Activated B cell treated with CpG ODN at 0.5 μM for 24 hours (primary cell): ENCODE measurements at regions not wholly inside any gene's neighbourhood (a gene's known extent, or its start where the extent isn't known, plus 50 kb on each side); places are given as distances from the start of the nearest gene placed in this dataset.
"Not testable (repeated sequence)": the region's sequence is repeated elsewhere in the genome, so short reads cannot be mapped to it uniquely, and the experiment has no call there.

Source experiments
- ATAC-seq: fragments of 200-7000 bp; cut with Tn5 transposase; one replicate; pipeline ENCODE4 v1.10.0; 2021; ENCODE audit warnings: low read depth, mild to moderate bottlenecking, moderate library complexity
- CTCF ChIA-PET: fragments of 350-600 bp; sonication (Branson Sonifier 250); formaldehyde crosslinking; loops from one replicate; lab custom pipeline; 2021; ENCODE audit warnings: antibody characterized with exemption; lab: Charles Lee
- POLR2A ChIA-PET: fragments of 350-600 bp; sonication (Branson Sonifier 250); formaldehyde crosslinking; loops from one replicate; lab custom pipeline; 2021; ENCODE audit warnings: antibody characterized with exemption; lab: Charles Lee
- DNase-seq: peaks from one replicate; pipeline ENCODE4 v3.0.0; 2022
- H3K27ac Mint-ChIP-seq: one replicate; pipeline ENCODE4 v1.8.0; 2020; ENCODE audit warnings: mixed read lengths
- H3K27me3 Mint-ChIP-seq: one replicate; pipeline ENCODE4 v1.8.0; 2021; ENCODE audit warnings: mixed read lengths
- H3K36me3 Mint-ChIP-seq: one replicate; pipeline ENCODE4 v1.8.0; 2021; ENCODE audit warnings: low read depth, mixed read lengths
- H3K4me1 Mint-ChIP-seq: one replicate; pipeline ENCODE4 v1.8.0; 2021; ENCODE audit warnings: mixed read lengths
- H3K4me3 Mint-ChIP-seq: one replicate; pipeline ENCODE4 v1.8.0; 2020; ENCODE audit warnings: mild to moderate bottlenecking, mixed read lengths
- H3K9me3 Mint-ChIP-seq: one replicate; pipeline ENCODE4 v1.8.0; 2020; ENCODE audit warnings: mixed read lengths
- intact Hi-C: fragments of 100-400 bp; cut with micrococcal nuclease; formaldehyde crosslinking; loops from one replicate; pipeline ENCODE4 v1.15.1; 2024
- TF ChIP-seq, protein P1 (sequence below): fragments of 200-600 bp; IDR thresholded peaks from one replicate; pipeline ENCODE4 v1.8.0; 2022; ENCODE audit warnings: antibody characterized with exemption, mild to moderate bottlenecking

DNA sequence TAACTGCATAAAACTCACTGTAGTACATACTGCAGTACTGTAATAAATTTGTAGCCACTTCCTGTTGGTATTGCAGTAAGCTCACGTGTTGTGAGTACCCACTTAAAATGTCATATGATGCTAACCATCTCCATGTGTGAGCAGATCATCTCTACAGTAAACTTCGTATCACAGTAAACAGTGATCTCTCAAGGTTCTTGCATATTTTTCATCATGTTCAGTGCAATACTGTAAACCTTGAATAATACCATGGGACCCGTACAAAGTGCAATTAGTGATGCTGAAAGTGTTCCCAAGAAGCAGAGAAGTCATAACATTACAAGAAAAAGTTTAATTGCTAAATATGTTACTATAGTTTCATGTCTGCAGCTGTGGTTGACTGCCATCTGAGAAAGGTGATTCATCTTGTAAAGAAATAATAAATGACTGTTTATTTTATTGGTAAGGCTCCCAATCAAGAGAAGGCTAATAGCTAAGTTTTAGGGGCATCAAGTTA is 253.8 kb upstream of the POU5F2 start:
- Mint-ChIP-seq H3K4me3 (no peak overlapping the region), H3K27ac (no peak overlapping the region), H3K4me1 (peaks cover 7% of the 10 kb centered on the region), H3K9me3 (no peaks in the 10 kb centered on the region), H3K27me3 (no peaks in the 10 kb centered on the region), H3K36me3 (peaks cover 14% of the 10 kb centered on the region)
- no peak for DNase-seq
- ChIA-PET POLR2A (no interaction called here), CTCF (interaction anchor here (0.6 kb wide), 1 partner anchor 23 kb away, joined by 3 read pairs; no protein-coding TSS in a partner anchor)
- intact Hi-C loops, result no loop called here
- no peak for ATAC-seq
- TF ChIP-seq, protein P1, sequence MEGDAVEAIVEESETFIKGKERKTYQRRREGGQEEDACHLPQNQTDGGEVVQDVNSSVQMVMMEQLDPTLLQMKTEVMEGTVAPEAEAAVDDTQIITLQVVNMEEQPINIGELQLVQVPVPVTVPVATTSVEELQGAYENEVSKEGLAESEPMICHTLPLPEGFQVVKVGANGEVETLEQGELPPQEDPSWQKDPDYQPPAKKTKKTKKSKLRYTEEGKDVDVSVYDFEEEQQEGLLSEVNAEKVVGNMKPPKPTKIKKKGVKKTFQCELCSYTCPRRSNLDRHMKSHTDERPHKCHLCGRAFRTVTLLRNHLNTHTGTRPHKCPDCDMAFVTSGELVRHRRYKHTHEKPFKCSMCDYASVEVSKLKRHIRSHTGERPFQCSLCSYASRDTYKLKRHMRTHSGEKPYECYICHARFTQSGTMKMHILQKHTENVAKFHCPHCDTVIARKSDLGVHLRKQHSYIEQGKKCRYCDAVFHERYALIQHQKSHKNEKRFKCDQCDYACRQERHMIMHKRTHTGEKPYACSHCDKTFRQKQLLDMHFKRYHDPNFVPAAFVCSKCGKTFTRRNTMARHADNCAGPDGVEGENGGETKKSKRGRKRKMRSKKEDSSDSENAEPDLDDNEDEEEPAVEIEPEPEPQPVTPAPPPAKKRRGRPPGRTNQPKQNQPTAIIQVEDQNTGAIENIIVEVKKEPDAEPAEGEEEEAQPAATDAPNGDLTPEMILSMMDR, result no peak

DNA sequence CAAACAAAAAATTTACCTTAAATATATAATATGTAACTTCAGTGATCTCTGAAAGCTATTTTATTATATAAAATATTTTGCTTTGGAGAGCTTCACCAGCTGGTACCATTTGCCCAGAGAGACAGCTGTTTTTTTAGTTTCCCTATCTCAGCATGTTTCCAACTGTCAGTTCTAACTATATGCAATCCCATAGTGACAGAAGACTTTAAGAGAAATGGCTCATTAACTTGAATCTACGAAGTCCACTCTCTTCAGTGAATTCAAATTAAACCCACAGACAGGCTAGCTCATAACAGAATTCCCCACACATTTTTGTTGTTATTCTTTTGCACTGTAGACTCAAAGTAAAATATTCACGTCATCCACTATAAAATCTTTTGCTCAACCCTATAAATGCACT is 251.8 kb upstream of the POU5F2 start:
- no peaks in the 10 kb centered on the region for H3K9me3 Mint-ChIP-seq
- intact Hi-C loops, result no loop called here
- ATAC-seq (no peak), DNase-seq (no peak)
- CTCF ChIA-PET, result no interaction called here
- peaks cover 15% of the 10 kb centered on the region for H3K36me3 Mint-ChIP-seq
- H3K27me3 Mint-ChIP-seq, result no peaks in the 10 kb centered on the region
- TF ChIP-seq, protein P1, result no peak
- no peak overlapping the region for H3K4me3 Mint-ChIP-seq
- peaks cover 7% of the 10 kb centered on the region for H3K4me1 Mint-ChIP-seq
- POLR2A ChIA-PET, result no interaction called here
- no peak overlapping the region for H3K27ac Mint-ChIP-seq

DNA sequence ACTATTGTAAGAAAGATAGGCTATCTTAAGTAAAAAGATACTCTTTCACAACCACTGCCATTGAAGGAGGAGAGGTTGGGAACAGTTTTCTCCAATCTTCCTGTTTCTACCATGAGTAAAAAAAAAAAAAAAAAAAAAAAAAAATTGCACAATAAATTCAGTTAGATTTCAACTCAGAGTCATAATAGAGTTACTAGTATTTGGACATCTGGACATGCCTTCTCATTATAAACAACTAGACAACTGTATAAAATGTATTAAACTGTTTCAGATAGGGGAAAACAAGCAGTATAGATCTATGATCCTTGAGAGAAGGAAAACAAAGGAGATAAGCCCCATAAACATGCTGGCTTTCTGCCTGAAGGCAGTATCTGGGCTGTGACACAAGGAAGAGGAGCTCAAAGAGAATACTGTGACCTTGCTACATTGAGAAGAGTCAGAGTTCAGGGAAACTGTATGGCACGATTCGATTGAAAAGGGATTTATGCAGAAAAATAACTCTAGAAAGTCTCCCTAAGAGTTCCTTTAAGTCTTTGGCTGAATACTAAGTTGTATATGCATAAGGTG is 249.2 kb upstream of the POU5F2 start:
- H3K27ac Mint-ChIP-seq, result no peak overlapping the region
- intact Hi-C loops, result no loop called here
- no peak overlapping the region for H3K4me3 Mint-ChIP-seq
- CTCF ChIA-PET, result no interaction called here
- TF ChIP-seq, protein P1, result no peak
- peaks cover 5% of the 10 kb centered on the region for H3K4me1 Mint-ChIP-seq
- H3K27me3 Mint-ChIP-seq, result no peaks in the 10 kb centered on the region
- POLR2A ChIA-PET, result no interaction called here
- H3K9me3 Mint-ChIP-seq, result peaks cover 3% of the 10 kb centered on the region
- ATAC-seq (no peak), DNase-seq (no peak)
- H3K36me3 Mint-ChIP-seq, result peaks cover 23% of the 10 kb centered on the region

DNA sequence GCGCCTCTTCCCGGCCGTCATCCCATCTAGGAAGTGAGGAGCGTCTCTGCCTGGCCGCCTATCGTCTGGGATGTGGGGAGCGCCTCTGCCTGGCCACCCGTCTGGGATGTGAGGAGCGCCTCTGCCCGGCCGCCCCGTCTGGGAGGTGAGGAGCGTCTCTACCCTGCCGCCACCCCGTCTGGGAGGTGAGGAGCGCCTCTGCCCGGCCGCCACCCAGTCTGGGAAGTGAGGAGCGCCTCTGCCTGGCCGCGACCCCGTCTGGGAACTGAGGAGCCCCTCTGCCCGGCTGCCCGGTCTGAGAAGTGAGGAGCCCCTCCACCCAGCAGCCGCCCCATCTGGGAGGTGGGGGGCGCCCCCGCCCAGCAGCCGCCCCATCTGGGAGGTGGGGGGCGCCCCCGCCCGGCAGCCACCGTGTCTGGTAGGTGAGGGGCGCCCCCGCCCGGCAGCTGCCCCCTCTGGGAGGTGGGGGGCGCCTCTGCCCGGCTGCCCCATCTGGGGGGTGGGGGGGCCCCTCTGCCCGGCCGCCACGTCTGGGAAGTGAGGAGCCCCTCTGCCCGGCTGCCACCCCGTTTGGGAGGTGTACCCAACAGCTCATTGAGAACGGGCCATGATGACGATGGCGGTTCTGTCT is 244.7 kb upstream of the POU5F2 start:
- H3K9me3 Mint-ChIP-seq, H3K27ac Mint-ChIP-seq, H3K27me3 Mint-ChIP-seq, intact Hi-C loops, H3K4me3 Mint-ChIP-seq, ATAC-seq, CTCF ChIA-PET, POLR2A ChIA-PET, H3K4me1 Mint-ChIP-seq, DNase-seq: not testable (repeated sequence)
- peaks cover 25% of the 10 kb centered on the region for H3K36me3 Mint-ChIP-seq

DNA sequence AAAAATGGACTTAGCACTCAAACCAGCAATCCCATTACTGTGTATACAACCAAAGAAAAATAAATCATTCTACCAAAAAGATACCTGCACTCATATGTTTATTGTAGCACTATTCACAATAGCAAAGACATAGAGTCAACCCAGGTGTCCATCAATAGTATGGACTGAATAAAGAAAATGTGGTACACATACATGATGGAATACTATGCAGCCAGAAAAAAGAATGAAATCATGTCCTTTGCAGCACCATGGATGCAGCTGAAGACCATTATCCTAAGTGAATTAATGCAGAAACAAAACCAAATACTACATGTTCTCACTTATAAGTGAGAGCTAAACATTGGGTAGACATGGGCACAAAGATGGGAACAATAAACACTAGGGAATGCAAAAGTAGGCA is 236.8 kb upstream of the POU5F2 start:
- intact Hi-C loops, result no loop called here
- TF ChIP-seq, protein P1, result no peak
- Mint-ChIP-seq H3K27ac (no peak overlapping the region), H3K36me3 (peaks cover 66% of the 10 kb centered on the region), H3K27me3 (no peaks in the 10 kb centered on the region), H3K4me1 (no peaks in the 10 kb centered on the region), H3K4me3 (no peak overlapping the region), H3K9me3 (peaks cover 43% of the 10 kb centered on the region)
- POLR2A ChIA-PET, result no interaction called here
- ATAC-seq (no peak), DNase-seq (no peak)
- CTCF ChIA-PET, result no interaction called here
